H1 (cell line): ENCODE measurements at regions not wholly inside any gene's neighbourhood (a gene's known extent, or its start where the extent isn't known, plus 50 kb on each side); places are given as distances from the start of the nearest gene placed in this dataset.

Experiments used
- CTCF ChIA-PET: fragments of 300-600 bp; sonication (Branson Sonifier 250); formaldehyde crosslinking; loops from one replicate; lab custom pipeline; 2021; ENCODE audit not compliant: partially characterized antibody; lab: Charles Lee
- POLR2A ChIA-PET: fragments of 300-600 bp; sonication (Branson Sonifier 250); formaldehyde crosslinking; loops from one replicate; lab custom pipeline; 2021; ENCODE audit warnings: inconsistent platforms; ENCODE audit not compliant: partially characterized antibody; lab: Charles Lee
- DNase-seq, 2 experiments: peaks; one replicate each; pipeline versions ENCODE4 v3.0.0 to v3.0.0-alpha.2; 2010 to 2022; ENCODE audit warnings: low spot score in 2 of 2, low read depth in 1 of 2, mixed read lengths in 1 of 2
- FAIRE-seq: peaks from 2 replicates; lab custom pipeline; 2011; peaks lifted over from hg19 to GRCh38; lab: Jason Lieb, UNC
- H2AFZ ChIP-seq: 2 replicates; pipeline ENCODE4 v1.8.1; 2012; ENCODE audit warnings: low read length, inconsistent platforms
- H2AK5ac ChIP-seq: 2 replicates; pipeline ENCODE4 v1.6.1; 2013; ENCODE audit warnings: low read depth, low read length
- H2BK120ac ChIP-seq: replicated peaks from 2 replicates; pipeline ENCODE3; 2013; ENCODE audit warnings: low read depth, low read length, inconsistent platforms
- H2BK12ac ChIP-seq: 2 replicates; pipeline ENCODE4 v1.6.1; 2013; ENCODE audit warnings: low read depth, low read length
- H2BK15ac ChIP-seq: 2 replicates; pipeline ENCODE4 v1.6.1; 2013; ENCODE audit warnings: low read length
- H2BK20ac ChIP-seq: 2 replicates; pipeline ENCODE4 v1.6.1; 2013; ENCODE audit warnings: low read length
- H2BK5ac ChIP-seq: 2 replicates; pipeline ENCODE4 v1.6.1; 2013; ENCODE audit warnings: low read depth, low read length
- H3K14ac ChIP-seq: 2 replicates; pipeline ENCODE4 v1.6.1; 2013; ENCODE audit warnings: inconsistent platforms; ENCODE audit not compliant: insufficient read length
- H3K18ac ChIP-seq: 2 replicates; pipeline ENCODE4 v1.6.1; 2013; ENCODE audit warnings: low read length; ENCODE audit errors: extremely low read depth
- H3K23ac ChIP-seq: 2 replicates; pipeline ENCODE4 v1.6.1; 2013; ENCODE audit warnings: inconsistent platforms; ENCODE audit not compliant: insufficient read length
- H3K23me2 ChIP-seq: 2 replicates; pipeline ENCODE4 v1.6.1; 2013; ENCODE audit warnings: low read depth, low read length
- H3K27ac ChIP-seq: 2 replicates; pipeline ENCODE4 v1.6.1; 2011; ENCODE audit warnings: low read depth, low read length, inconsistent platforms
- H3K27me3 ChIP-seq, 4 experiments: replicated peaks in 1 of 4; 1 replicate in 1 of 4; 2 replicates in 3 of 4; pipeline versions ENCODE4 v1.6.1 to v1.8.1; 2011 to 2013; ENCODE audit warnings: low read length in 3 of 4, mild to moderate bottlenecking in 3 of 4, inconsistent platforms in 2 of 4, mixed read lengths in 2 of 4, moderate library complexity in 1 of 4; ENCODE audit not compliant: control insufficient read depth in 3 of 4, insufficient read depth in 3 of 4; ENCODE audit errors: extremely low read depth in 1 of 4
- H3K36me3 ChIP-seq, 4 experiments: 2 replicates each; pipeline versions ENCODE4 v1.6.1 to v1.8.1; 2011 to 2013; ENCODE audit warnings: mild to moderate bottlenecking in 4 of 4, low read length in 3 of 4, moderate library complexity in 2 of 4, control low read depth in 1 of 4, inconsistent platforms in 1 of 4; ENCODE audit not compliant: insufficient read depth in 4 of 4, control insufficient read depth in 2 of 4
- H3K4ac ChIP-seq: replicated peaks from 2 replicates; pipeline ENCODE3; 2013; ENCODE audit warnings: low read length, low read depth, mixed read lengths, inconsistent platforms; ENCODE audit not compliant: insufficient read length
- H3K4me1 ChIP-seq, 4 experiments: replicated peaks in 1 of 4; 1 replicate in 1 of 4; 2 replicates in 3 of 4; pipeline versions ENCODE4 v1.6.1 to v1.8.1; 2011 to 2013; ENCODE audit warnings: low read length in 3 of 4, inconsistent platforms in 2 of 4, mixed read lengths in 1 of 4; ENCODE audit not compliant: insufficient read depth in 4 of 4, control insufficient read depth in 3 of 4
- H3K4me2 ChIP-seq, 2 experiments: 2 replicates each; pipeline versions ENCODE4 v1.6.1 to v1.8.1; 2011 to 2013; ENCODE audit warnings: low read depth in 2 of 2, low read length in 2 of 2, control low read depth in 1 of 2, inconsistent platforms in 1 of 2, mild to moderate bottlenecking in 1 of 2; ENCODE audit not compliant: insufficient read depth in 1 of 2
- H3K4me3 ChIP-seq, 4 experiments: fragments of 200-600, 300-600 bp in 1 of 4; sonication (generic), shearing (Covaris generic), sonication (Bioruptor Twin) in 1 of 4; 2 replicates each; pipeline versions ENCODE4 v1.5.1 to v1.8.1; 2011 to 2016; ENCODE audit warnings: low read length in 4 of 4, low read depth in 3 of 4, control low read depth in 2 of 4, inconsistent platforms in 2 of 4, mild to moderate bottlenecking in 2 of 4, mixed read lengths in 1 of 4, moderate library complexity in 1 of 4; ENCODE audit not compliant: insufficient read depth in 2 of 4; ENCODE audit errors: extremely low read depth in 1 of 4
- H3K56ac ChIP-seq: replicated peaks from 2 replicates; pipeline ENCODE3; 2013; ENCODE audit warnings: low read depth, mild to moderate bottlenecking, mixed read lengths, low read length, inconsistent platforms; ENCODE audit not compliant: insufficient read length
- H3K79me1 ChIP-seq: 2 replicates; pipeline ENCODE4 v1.6.1; 2013; ENCODE audit warnings: low read depth, low read length, control low read depth
- H3K79me2 ChIP-seq, 2 experiments: 2 replicates each; pipeline versions ENCODE4 v1.6.1 to v1.8.1; 2012 to 2013; ENCODE audit warnings: low read length in 2 of 2, mild to moderate bottlenecking in 2 of 2, inconsistent platforms in 1 of 2; ENCODE audit not compliant: insufficient read depth in 2 of 2, control insufficient read depth in 1 of 2
- H3K9ac ChIP-seq, 4 experiments: replicated peaks in 1 of 4; 1 replicate in 1 of 4; 2 replicates in 3 of 4; pipeline versions ENCODE4 v1.6.1 to v1.8.1; 2011 to 2013; ENCODE audit warnings: low read depth in 3 of 4, low read length in 3 of 4, control low read depth in 2 of 4, mild to moderate bottlenecking in 2 of 4, moderate library complexity in 2 of 4, inconsistent platforms in 1 of 4; ENCODE audit errors: extremely low read depth in 1 of 4
- H3K9me3 ChIP-seq, 2 experiments: 2 replicates each; pipeline versions ENCODE4 v1.6.1 to v1.8.1; 2012 to 2013; ENCODE audit warnings: mild to moderate bottlenecking in 2 of 2, moderate library complexity in 2 of 2, control low read depth in 1 of 2, inconsistent platforms in 1 of 2, low read depth in 1 of 2, low read length in 1 of 2, mixed read lengths in 1 of 2; ENCODE audit not compliant: insufficient read depth in 2 of 2
- H4K20me1 ChIP-seq, 2 experiments: replicated peaks in 1 of 2; 2 replicates each; pipeline versions ENCODE3 to v1.8.1; 2011 to 2013; ENCODE audit warnings: inconsistent platforms in 2 of 2, low read length in 2 of 2, mild to moderate bottlenecking in 1 of 2; ENCODE audit not compliant: insufficient read depth in 2 of 2, control insufficient read depth in 1 of 2
- H4K5ac ChIP-seq: 2 replicates; pipeline ENCODE4 v1.6.1; 2013; ENCODE audit warnings: low read length, low read depth, mixed read lengths, inconsistent platforms; ENCODE audit not compliant: insufficient read length
- H4K8ac ChIP-seq: 2 replicates; pipeline ENCODE4 v1.8.0; 2013; ENCODE audit warnings: mild to moderate bottlenecking, moderate library complexity, low read length, inconsistent platforms; ENCODE audit not compliant: insufficient read depth; ENCODE audit errors: extremely low read depth
- H4K91ac ChIP-seq: replicated peaks from 2 replicates; pipeline ENCODE3; 2013; ENCODE audit warnings: low read length, mixed read lengths, inconsistent platforms; ENCODE audit not compliant: insufficient read length
- BACH1 ChIP-seq: IDR thresholded peaks from 2 replicates; pipeline ENCODE4 v1.6.1; 2012; ENCODE audit warnings: low read length, improper control_type of control experiment
- GABPA ChIP-seq: IDR thresholded peaks from 2 replicates; pipeline ENCODE4 v1.6.1; 2011; ENCODE audit warnings: mild to moderate bottlenecking, low read length, moderate library complexity, borderline replicate concordance; ENCODE audit not compliant: insufficient read depth
- KDM1A ChIP-seq: fragments of 200-600, 300-600 bp; sonication (generic); IDR thresholded peaks from 2 replicates; pipeline ENCODE4 v1.7.1; 2016; ENCODE audit warnings: mild to moderate bottlenecking, low read length, borderline replicate concordance
- NANOG ChIP-seq: IDR thresholded peaks from 2 replicates; pipeline ENCODE4 v1.6.1; 2011; ENCODE audit warnings: low read length, low read depth, mild to moderate bottlenecking, inconsistent platforms; ENCODE audit not compliant: insufficient read depth, poor library complexity, severe bottlenecking
- POLR2A ChIP-seq, 2 experiments: IDR thresholded peaks; 1 replicate in 1 of 2; 2 replicates in 1 of 2; pipeline ENCODE4 v1.6.1; 2011; ENCODE audit warnings: low read depth in 2 of 2, low read length in 2 of 2, mild to moderate bottlenecking in 2 of 2; ENCODE audit errors: control extremely low read depth in 1 of 2
- SAP30 ChIP-seq: fragments of 300-600 bp; sonication (generic); IDR thresholded peaks from 2 replicates; pipeline ENCODE4 v1.7.1; 2012; ENCODE audit warnings: low read length, moderate library complexity, mild to moderate bottlenecking, inconsistent platforms; ENCODE audit not compliant: insufficient read depth, insufficient replicate concordance
- SIN3A ChIP-seq, 2 experiments: IDR thresholded peaks in 1 of 2; conservative IDR thresholded peaks in 1 of 2; 2 replicates each; pipeline ENCODE4 v1.6.1; 2011 to 2012; ENCODE audit warnings: low read length in 2 of 2, improper control_type of control experiment in 1 of 2, low read depth in 1 of 2, mild to moderate bottlenecking in 1 of 2
- TBP ChIP-seq: IDR thresholded peaks from 2 replicates; pipeline ENCODE4 v1.6.1; 2011; ENCODE audit warnings: low read depth, low read length, improper control_type of control experiment
- TCF12 ChIP-seq: IDR thresholded peaks from 2 replicates; pipeline ENCODE4 v1.6.1; 2011; ENCODE audit warnings: low read depth, mild to moderate bottlenecking, low read length
- WGBS, 2 experiments: shearing (Covaris generic) in 1 of 2; methylation state at CpG; one replicate each; pipeline versions ENCODE4 v1.1.6 to v1.1.7; 2013 to 2015; ENCODE audit warnings: low lambda C conversion rate in 2 of 2, mixed read lengths in 2 of 2, inconsistent platforms in 1 of 2, low coverage in 1 of 2, missing lambda C conversion rate in 1 of 2; ENCODE audit not compliant: insufficient replicate concordance in 2 of 2, insufficient coverage in 1 of 2, insufficient read length in 1 of 2; ENCODE audit errors: extremely low coverage in 1 of 2, missing lambda C conversion rate in 1 of 2; 5-methylcytosine and 5-hydroxymethylcytosine counted together
- TF ChIP-seq, protein P1 (sequence below): IDR thresholded peaks from 2 replicates; pipeline ENCODE4 v1.6.1; 2011; ENCODE audit warnings: low read length, improper control_type of control experiment
- TF ChIP-seq, protein P2 (sequence below): IDR thresholded peaks from 2 replicates; pipeline ENCODE4 v1.6.1; 2012; ENCODE audit warnings: inconsistent platforms

DNA sequence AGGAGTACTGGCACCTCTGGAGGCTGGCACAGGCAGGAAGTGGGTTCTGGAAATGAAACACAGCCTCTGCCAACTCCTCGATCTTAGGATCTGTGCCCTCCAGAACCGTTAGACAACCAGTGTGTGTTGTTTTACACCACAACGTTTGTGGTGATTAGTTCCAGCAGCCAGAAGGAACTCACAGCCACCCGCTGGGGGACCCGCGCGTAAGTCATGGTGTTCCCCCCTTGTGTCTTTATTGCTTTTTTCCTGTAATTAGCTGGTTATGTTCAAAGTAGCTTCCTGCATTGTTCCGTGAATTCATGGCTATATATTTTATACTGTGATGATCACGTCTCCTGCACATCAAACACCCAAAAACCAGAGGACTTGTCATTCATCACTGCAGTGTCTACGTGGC, 117.4 kb downstream of the RNASET2 start:
- no peak overlapping the region for H3K14ac ChIP-seq
- no peaks in the 10 kb centered on the region for H3K36me3 ChIP-seq
- H4K91ac ChIP-seq = no peak overlapping the region
- DNase-seq = no peak
- no peak overlapping the region for H3K56ac ChIP-seq
- H3K4ac ChIP-seq = no peak overlapping the region
- ChIA-PET POLR2A (no interaction called here), CTCF (no interaction called here)
- no peak overlapping the region for H3K27ac ChIP-seq
- H3K18ac ChIP-seq = no peak overlapping the region
- no peak overlapping the region for H2AK5ac ChIP-seq
- H2BK15ac ChIP-seq = no peak overlapping the region
- no peak overlapping the region for H2BK20ac ChIP-seq
- no peak for FAIRE-seq
- no peak overlapping the region for H2BK5ac ChIP-seq
- 88% methylated on average over 10 of the region's 10 CpGs; no CpG with 5 or more reads in 1 of the 2 experiments for WGBS, 2 experiments
- H4K8ac ChIP-seq = no peak overlapping the region
- H3K9ac ChIP-seq = no peak overlapping the region; a peak in 1 of 7 replicates
- H3K4me3 ChIP-seq = no peak overlapping the region
- H3K4me1 ChIP-seq = no peaks in the 10 kb centered on the region
- H4K20me1 ChIP-seq = no peaks in the 10 kb centered on the region
- no peak overlapping the region for H4K5ac ChIP-seq
- no peak overlapping the region for H3K23ac ChIP-seq
- no peaks in the 10 kb centered on the region for H3K9me3 ChIP-seq
- TF ChIP-seq TBP (no peak), SAP30 (no peak), NANOG (no peak), POLR2A (IDR thresholded peaks at IDR 0.05; ENCODE audit: control extremely low read depth in 1 of 2, low read depth in 2 of 2, low read length in 2 of 2) (no peak), SIN3A (conservative IDR thresholded peaks at IDR 0.05 in 1 of 2, IDR thresholded peaks at IDR 0.05 in 1 of 2; ENCODE audit: low read depth in 1 of 2, low read length in 2 of 2) (no peak), KDM1A (no peak), GABPA (no peak), TCF12 (no peak), BACH1 (no peak)
- TF ChIP-seq, protein P1, sequence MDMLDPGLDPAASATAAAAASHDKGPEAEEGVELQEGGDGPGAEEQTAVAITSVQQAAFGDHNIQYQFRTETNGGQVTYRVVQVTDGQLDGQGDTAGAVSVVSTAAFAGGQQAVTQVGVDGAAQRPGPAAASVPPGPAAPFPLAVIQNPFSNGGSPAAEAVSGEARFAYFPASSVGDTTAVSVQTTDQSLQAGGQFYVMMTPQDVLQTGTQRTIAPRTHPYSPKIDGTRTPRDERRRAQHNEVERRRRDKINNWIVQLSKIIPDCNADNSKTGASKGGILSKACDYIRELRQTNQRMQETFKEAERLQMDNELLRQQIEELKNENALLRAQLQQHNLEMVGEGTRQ = no peak
- TF ChIP-seq, protein P2, sequence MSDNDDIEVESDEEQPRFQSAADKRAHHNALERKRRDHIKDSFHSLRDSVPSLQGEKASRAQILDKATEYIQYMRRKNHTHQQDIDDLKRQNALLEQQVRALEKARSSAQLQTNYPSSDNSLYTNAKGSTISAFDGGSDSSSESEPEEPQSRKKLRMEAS = no peak
- no peak overlapping the region for H2AFZ ChIP-seq
- no peak overlapping the region for H2BK120ac ChIP-seq
- no peak overlapping the region for H3K4me2 ChIP-seq
- no peaks in the 10 kb centered on the region for H3K79me2 ChIP-seq
- no peaks in the 10 kb centered on the region for H3K27me3 ChIP-seq
- H3K23me2 ChIP-seq = no peaks in the 10 kb centered on the region
- H2BK12ac ChIP-seq = no peak overlapping the region
- H3K79me1 ChIP-seq = 0 out of 2 replicates have a peak, but pooled peaks cover 2% of the 10 kb centered on the region
